ENCODE measurements at regions not wholly inside any gene's neighbourhood (a gene's known extent, or its start where the extent isn't known, plus 50 kb on each side); places are given as distances from the start of the nearest gene placed in this dataset.

GRCh38 chr5:174829511-174829864, 105.1 kb downstream of the MSX2 start:
- ATAC-seq (ENCODE audit: low read depth): no peak
- Histone ChIP-seq H2AFZ (replicated peaks; ENCODE audit: low read length, poor library complexity) (no peak overlapping the region), H3K4me2 (ENCODE audit: low read depth, low read length) (no peak overlapping the region), H3K9me3 (ENCODE audit: control insufficient read depth, insufficient read depth, low read length) (peaks cover 5% of the 10 kb centered on the region), H2AK5ac (ENCODE audit: low read depth, low read length) (no peak overlapping the region), H4K8ac (ENCODE audit: low read depth in 2 of 2, low read length in 2 of 2) (no peak overlapping the region), H2BK5ac (ENCODE audit: low read depth, low read length, poor library complexity, severe bottlenecking) (no peak overlapping the region), H3K9ac (ENCODE audit: low read depth, low read length) (no peak overlapping the region), H4K20me1 (ENCODE audit: insufficient read depth, low read length) (no peaks in the 10 kb centered on the region), H3K27me3 (ENCODE audit: control insufficient read depth, insufficient read depth, low read length) (no peaks in the 10 kb centered on the region), H2AK9ac (replicated peaks; ENCODE audit: low read depth, low read length, poor library complexity) (no peak overlapping the region), H3K4ac (ENCODE audit: low read depth, low read length) (no peak overlapping the region), H3K27ac (ENCODE audit: insufficient read depth, low read length) (no peak overlapping the region), H3K4me1 (ENCODE audit: control insufficient read depth, insufficient read depth, low read length) (no peaks in the 10 kb centered on the region), H4K91ac (ENCODE audit: insufficient read depth, low read depth, low read length) (no peak overlapping the region), H3K36me3 (ENCODE audit: control insufficient read depth, insufficient read depth, low read length) (no peaks in the 10 kb centered on the region), H3K56ac (ENCODE audit: extremely low read depth, insufficient read depth, low read length) (no peak overlapping the region), H2BK15ac (ENCODE audit: low read depth, low read length) (no peak overlapping the region), H3K23ac (ENCODE audit: low read depth, low read length) (no peak overlapping the region), H3K4me3 (ENCODE audit: insufficient read depth, low read depth, low read length) (no peak overlapping the region), H3K79me1 (ENCODE audit: low read depth in 1 of 2, low read length in 2 of 2) (no peaks in the 10 kb centered on the region), H2BK20ac (ENCODE audit: low read depth, low read length) (no peak overlapping the region), H3K14ac (replicated peaks; ENCODE audit: low read depth, low read length) (no peak overlapping the region), H2BK120ac (ENCODE audit: low read depth, low read length) (no peak overlapping the region), H3K9me1 (ENCODE audit: insufficient read depth, low read length) (no peaks in the 10 kb centered on the region), H3K18ac (ENCODE audit: low read depth, low read length) (no peak overlapping the region), H4K5ac (ENCODE audit: low read depth, low read length) (no peak overlapping the region)
- dilution Hi-C loops (cut with HindIII; ENCODE audit: low sequenced_read_pairs, unreplicated experiment): no loop called here
- intact Hi-C loops (cut with micrococcal nuclease): no loop called here
- BruUV-seq (replicated peaks): no TSS peak
- in situ Hi-C loops (cut with MboI; ENCODE audit: low sequenced_read_pairs): no loop called here
- WGBS, 2 experiments (ENCODE audit: extremely low coverage in 2 of 2, insufficient read length in 1 of 2): 50% methylated on average over 2 of the region's 5 CpGs; no CpG with 5 or more reads in 1 of the 2 experiments
- ChIA-PET POLR2A (ENCODE audit: unreplicated experiment) (no interaction called here), CTCF (no interaction called here)
- TF ChIP-seq RAD21 (IDR thresholded peaks at IDR 0.05; ENCODE audit: low read length) (no peak), MAZ (IDR thresholded peaks at IDR 0.05; ENCODE audit: borderline replicate concordance, low read depth, low read length) (no peak), CHD1 (IDR thresholded peaks at IDR 0.05; ENCODE audit: low read depth, low read length) (no peak), RCOR1 (IDR thresholded peaks at IDR 0.05; ENCODE audit: insufficient replicate concordance, low read length) (no peak), MAFK (IDR thresholded peaks at IDR 0.05; ENCODE audit: low read depth, low read length) (no peak), RFX5 (IDR thresholded peaks at IDR 0.05; ENCODE audit: low read depth, low read length) (no peak), CEBPB (IDR thresholded peaks at IDR 0.05; ENCODE audit: low read depth, low read length) (no peak), USF2 (IDR thresholded peaks at IDR 0.05; ENCODE audit: low read depth, low read length) (no peak), SMC3 (IDR thresholded peaks at IDR 0.05; ENCODE audit: low read depth, low read length) (no peak)
- TF ChIP-seq, protein P1, sequence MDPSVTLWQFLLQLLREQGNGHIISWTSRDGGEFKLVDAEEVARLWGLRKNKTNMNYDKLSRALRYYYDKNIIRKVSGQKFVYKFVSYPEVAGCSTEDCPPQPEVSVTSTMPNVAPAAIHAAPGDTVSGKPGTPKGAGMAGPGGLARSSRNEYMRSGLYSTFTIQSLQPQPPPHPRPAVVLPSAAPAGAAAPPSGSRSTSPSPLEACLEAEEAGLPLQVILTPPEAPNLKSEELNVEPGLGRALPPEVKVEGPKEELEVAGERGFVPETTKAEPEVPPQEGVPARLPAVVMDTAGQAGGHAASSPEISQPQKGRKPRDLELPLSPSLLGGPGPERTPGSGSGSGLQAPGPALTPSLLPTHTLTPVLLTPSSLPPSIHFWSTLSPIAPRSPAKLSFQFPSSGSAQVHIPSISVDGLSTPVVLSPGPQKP (IDR thresholded peaks at IDR 0.05; ENCODE audit: borderline replicate concordance, low read depth, low read length): no peak
- no peak for DNase-seq
